MM.1S (cell line): ENCODE measurements at regions not wholly inside any gene's neighbourhood (a gene's known extent, or its start where the extent isn't known, plus 50 kb on each side); places are given as distances from the start of the nearest gene placed in this dataset.

Experiments
- DNase-seq: peaks from one replicate; pipeline ENCODE4 v3.0.0-alpha.2; 2015
- H2AFZ ChIP-seq: fragments of 300-600 bp; sonication (generic); 2 replicates; pipeline ENCODE4 v1.6.0; 2016; ENCODE audit warnings: antibody characterized with exemption, low read length
- H3F3A ChIP-seq: fragments of 300-600 bp; sonication (generic); 2 replicates; pipeline ENCODE4 v1.6.1; 2016; ENCODE audit warnings: mild to moderate bottlenecking, antibody characterized with exemption, low read length, moderate library complexity, mixed read lengths; ENCODE audit not compliant: insufficient read depth
- H3K27ac ChIP-seq: fragments of 300-600 bp; sonication (generic); 2 replicates; pipeline ENCODE4 v1.5.1; 2016; ENCODE audit warnings: mild to moderate bottlenecking, low read length
- H3K27me3 ChIP-seq: fragments of 300-600 bp; sonication (generic); replicated peaks from 2 replicates; pipeline ENCODE4 v1.6.0; 2016; ENCODE audit warnings: low read length; ENCODE audit not compliant: insufficient read depth
- H3K36me3 ChIP-seq: fragments of 300-600 bp; sonication (generic); replicated peaks from 2 replicates; pipeline ENCODE4 v1.6.1; 2016; ENCODE audit warnings: mild to moderate bottlenecking, low read length, mixed read lengths; ENCODE audit not compliant: insufficient read depth
- H3K4me1 ChIP-seq: fragments of 300-600 bp; sonication (generic); 2 replicates; pipeline ENCODE4 v1.6.1; 2016; ENCODE audit warnings: low read length, mixed read lengths
- H3K4me2 ChIP-seq: fragments of 300-600 bp; sonication (generic); 2 replicates; pipeline ENCODE4 v1.6.0; 2016; ENCODE audit warnings: low read depth, low read length
- H3K4me3 ChIP-seq: fragments of 300-600 bp; sonication (generic); 2 replicates; pipeline ENCODE4 v1.5.1; 2016; ENCODE audit warnings: low read length, mixed read lengths
- H3K79me2 ChIP-seq: fragments of 300-600 bp; sonication (generic); 2 replicates; pipeline ENCODE4 v1.6.1; 2016; ENCODE audit warnings: mixed run types, low read length, mixed read lengths
- H3K9ac ChIP-seq: fragments of 300-600 bp; sonication (generic); 2 replicates; pipeline ENCODE4 v1.6.1; 2016; ENCODE audit warnings: low read length, mixed read lengths
- H3K9me2 ChIP-seq: fragments of 300-600 bp; sonication (generic); replicated peaks from 2 replicates; pipeline ENCODE4 v1.6.1; 2016; ENCODE audit warnings: mild to moderate bottlenecking, low read length, mixed read lengths; ENCODE audit not compliant: insufficient read depth
- H3K9me3 ChIP-seq: fragments of 300-600 bp; sonication (generic); replicated peaks from 2 replicates; pipeline ENCODE4 v1.6.1; 2016; ENCODE audit warnings: mild to moderate bottlenecking, low read length, mixed read lengths; ENCODE audit not compliant: insufficient read depth
- H4K20me1 ChIP-seq: fragments of 300-600 bp; sonication (generic); 2 replicates; pipeline ENCODE4 v1.6.1; 2016; ENCODE audit warnings: mild to moderate bottlenecking, low read length, moderate library complexity, mixed read lengths; ENCODE audit not compliant: insufficient read depth
- EZH2 ChIP-seq: fragments of 300-600 bp; sonication (generic); optimal IDR thresholded peaks from 2 replicates; pipeline ENCODE3; 2017; ENCODE audit warnings: low read depth, mild to moderate bottlenecking, antibody characterized with exemption, low read length, mixed read lengths
- EZH2phosphoT487 ChIP-seq: fragments of 300-600 bp; sonication (generic); IDR thresholded peaks from 2 replicates; pipeline ENCODE4 v1.6.1; 2018; ENCODE audit warnings: antibody characterized with exemption, low read length
- TF ChIP-seq, protein P1 (sequence below): fragments of 300-600 bp; sonication (generic); IDR thresholded peaks from 2 replicates; pipeline ENCODE4 v1.5.1; 2016; ENCODE audit warnings: antibody characterized with exemption, low read length, mixed read lengths

DNA sequence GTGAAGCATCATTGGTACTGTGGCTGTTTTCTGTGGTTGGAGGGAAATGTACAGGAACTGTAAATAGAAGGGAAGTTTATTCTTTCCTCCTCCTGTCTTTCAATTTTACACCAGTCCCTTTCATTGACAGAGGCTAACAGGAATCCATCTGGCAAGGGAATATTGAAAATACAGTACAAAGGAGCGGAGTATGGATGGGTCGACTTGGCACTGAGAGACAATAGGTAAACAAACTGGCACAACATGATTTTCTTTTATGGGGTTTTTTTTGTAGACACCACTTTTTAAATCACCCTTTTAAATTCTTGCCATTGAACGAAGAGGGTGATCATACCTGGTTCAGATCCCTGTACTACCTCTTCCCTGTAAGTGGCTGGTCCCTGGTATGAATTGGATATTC, 341.3 kb downstream of the RWDD3 start:
- H3K4me1 ChIP-seq, result no peaks in the 10 kb centered on the region
- H3K36me3 ChIP-seq, result no peaks in the 10 kb centered on the region
- H3K9me2 ChIP-seq, result no peaks in the 10 kb centered on the region
- no peak overlapping the region for H3K9ac ChIP-seq
- H3K4me2 ChIP-seq, result no peak overlapping the region
- no peak overlapping the region for H3K27ac ChIP-seq
- no peaks in the 10 kb centered on the region for H3K9me3 ChIP-seq
- H4K20me1 ChIP-seq, result no peaks in the 10 kb centered on the region
- DNase-seq, result no peak
- H3F3A ChIP-seq, result no peaks in the 10 kb centered on the region
- TF ChIP-seq EZH2phosphoT487 (no peak), EZH2 (no peak)
- TF ChIP-seq, protein P1, sequence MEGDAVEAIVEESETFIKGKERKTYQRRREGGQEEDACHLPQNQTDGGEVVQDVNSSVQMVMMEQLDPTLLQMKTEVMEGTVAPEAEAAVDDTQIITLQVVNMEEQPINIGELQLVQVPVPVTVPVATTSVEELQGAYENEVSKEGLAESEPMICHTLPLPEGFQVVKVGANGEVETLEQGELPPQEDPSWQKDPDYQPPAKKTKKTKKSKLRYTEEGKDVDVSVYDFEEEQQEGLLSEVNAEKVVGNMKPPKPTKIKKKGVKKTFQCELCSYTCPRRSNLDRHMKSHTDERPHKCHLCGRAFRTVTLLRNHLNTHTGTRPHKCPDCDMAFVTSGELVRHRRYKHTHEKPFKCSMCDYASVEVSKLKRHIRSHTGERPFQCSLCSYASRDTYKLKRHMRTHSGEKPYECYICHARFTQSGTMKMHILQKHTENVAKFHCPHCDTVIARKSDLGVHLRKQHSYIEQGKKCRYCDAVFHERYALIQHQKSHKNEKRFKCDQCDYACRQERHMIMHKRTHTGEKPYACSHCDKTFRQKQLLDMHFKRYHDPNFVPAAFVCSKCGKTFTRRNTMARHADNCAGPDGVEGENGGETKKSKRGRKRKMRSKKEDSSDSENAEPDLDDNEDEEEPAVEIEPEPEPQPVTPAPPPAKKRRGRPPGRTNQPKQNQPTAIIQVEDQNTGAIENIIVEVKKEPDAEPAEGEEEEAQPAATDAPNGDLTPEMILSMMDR, result no peak
- H2AFZ ChIP-seq, result no peak overlapping the region
- no peaks in the 10 kb centered on the region for H3K27me3 ChIP-seq
- no peak overlapping the region for H3K4me3 ChIP-seq
- H3K79me2 ChIP-seq, result no peaks in the 10 kb centered on the region

DNA sequence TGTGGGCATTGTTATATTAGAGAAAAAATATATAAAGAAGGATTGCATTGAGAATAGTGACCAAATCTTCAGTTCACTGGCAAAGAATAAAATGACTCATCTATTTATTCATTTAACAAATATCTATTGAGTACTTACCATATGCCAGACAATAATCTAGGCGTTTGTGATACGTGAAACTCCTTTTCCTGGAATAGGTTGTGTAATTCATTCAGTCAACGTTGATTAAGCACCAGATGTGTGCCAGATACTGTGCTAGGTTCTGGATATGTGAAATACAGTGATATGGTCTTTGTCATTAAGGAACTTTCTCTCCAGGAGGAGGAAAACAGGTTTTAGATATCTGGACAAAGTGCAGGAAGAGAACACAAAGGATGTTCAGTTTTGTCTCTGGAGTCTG, 344.5 kb downstream of the RWDD3 start:
- TF ChIP-seq EZH2, result no peak
- TF ChIP-seq, protein P1, result no peak
- no peak for TF ChIP-seq EZH2phosphoT487
- H3K27ac ChIP-seq, result no peak overlapping the region
- H3K9me3 ChIP-seq, result no peaks in the 10 kb centered on the region
- H3F3A ChIP-seq, result no peaks in the 10 kb centered on the region
- no peaks in the 10 kb centered on the region for H3K27me3 ChIP-seq
- H3K36me3 ChIP-seq, result no peaks in the 10 kb centered on the region
- no peak overlapping the region for H3K4me2 ChIP-seq
- no peak overlapping the region for H3K9ac ChIP-seq
- H3K79me2 ChIP-seq, result no peaks in the 10 kb centered on the region
- H3K4me3 ChIP-seq, result no peak overlapping the region
- no peaks in the 10 kb centered on the region for H3K9me2 ChIP-seq
- H4K20me1 ChIP-seq, result no peaks in the 10 kb centered on the region
- no peak overlapping the region for H2AFZ ChIP-seq
- no peaks in the 10 kb centered on the region for H3K4me1 ChIP-seq
- DNase-seq, result no peak

DNA sequence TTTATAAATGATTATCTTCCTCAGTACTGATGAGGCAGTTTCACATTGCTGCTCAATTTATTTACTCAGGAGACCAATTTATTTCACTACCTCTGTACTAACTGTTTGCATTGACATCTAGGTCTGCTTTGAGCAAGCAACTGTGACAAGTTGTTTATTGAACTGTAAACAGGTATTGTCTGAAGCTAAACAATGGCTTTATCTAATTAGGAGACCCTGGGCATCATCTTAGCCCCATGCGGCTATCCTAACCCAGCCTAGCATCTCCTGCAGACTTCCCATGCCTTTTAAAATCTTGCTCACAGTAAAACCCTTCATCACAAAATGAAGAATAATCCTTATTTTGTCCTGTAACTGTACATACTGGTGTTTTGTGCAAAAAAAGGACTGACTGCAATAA, 348.2 kb downstream of the RWDD3 start:
- H3K9me3 ChIP-seq, result no peaks in the 10 kb centered on the region
- no peak overlapping the region for H3K4me2 ChIP-seq
- no peaks in the 10 kb centered on the region for H3K27me3 ChIP-seq
- no peaks in the 10 kb centered on the region for H3K79me2 ChIP-seq
- no peak for DNase-seq
- no peaks in the 10 kb centered on the region for H3K4me1 ChIP-seq
- no peaks in the 10 kb centered on the region for H3K36me3 ChIP-seq
- no peaks in the 10 kb centered on the region for H3K9me2 ChIP-seq
- no peaks in the 10 kb centered on the region for H3F3A ChIP-seq
- no peaks in the 10 kb centered on the region for H4K20me1 ChIP-seq
- H3K27ac ChIP-seq, result no peak overlapping the region
- no peak overlapping the region for H2AFZ ChIP-seq
- no peak overlapping the region for H3K9ac ChIP-seq
- TF ChIP-seq, protein P1, result no peak
- TF ChIP-seq EZH2, result no peak
- no peak for TF ChIP-seq EZH2phosphoT487
- H3K4me3 ChIP-seq, result no peak overlapping the region
